T-helper 1 cell (primary cell): ENCODE measurements at regions not wholly inside any gene's neighbourhood (a gene's known extent, or its start where the extent isn't known, plus 50 kb on each side); places are given as distances from the start of the nearest gene placed in this dataset.
"Not testable (repeated sequence)": the region's sequence is repeated elsewhere in the genome, so short reads cannot be mapped to it uniquely, and the experiment has no call there.

Experiments used
- DNase-seq, 5 donors: peaks; one replicate each; pipeline ENCODE4 v3.0.0-alpha.2; 2012 to 2020

- DNase-seq: no peak
These were observed 108.6 kb downstream of the ZMAT1 start for GRCh38 chrX:101823236-101823635.

DNA sequence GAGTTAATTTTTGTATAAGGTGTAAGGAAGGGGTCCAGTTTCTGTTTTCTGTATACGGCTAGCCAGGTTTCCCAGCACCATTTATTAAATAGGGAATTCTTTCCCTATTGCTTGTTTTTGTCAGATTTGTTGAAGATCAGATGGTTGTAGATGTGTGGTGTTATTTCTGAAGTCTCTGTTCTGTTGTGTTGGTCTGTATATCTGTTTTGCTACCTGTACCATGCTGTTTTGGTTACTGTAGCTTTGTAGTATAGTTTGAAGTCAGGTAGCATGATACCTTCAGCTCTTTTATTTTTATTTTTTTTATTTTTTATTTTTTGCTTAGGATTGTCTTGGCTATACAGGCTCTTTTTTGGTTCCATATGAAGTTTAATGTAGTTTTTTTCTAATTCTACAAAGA, 114.1 kb downstream of the ZMAT1 start:
- not testable (repeated sequence) for DNase-seq

DNA sequence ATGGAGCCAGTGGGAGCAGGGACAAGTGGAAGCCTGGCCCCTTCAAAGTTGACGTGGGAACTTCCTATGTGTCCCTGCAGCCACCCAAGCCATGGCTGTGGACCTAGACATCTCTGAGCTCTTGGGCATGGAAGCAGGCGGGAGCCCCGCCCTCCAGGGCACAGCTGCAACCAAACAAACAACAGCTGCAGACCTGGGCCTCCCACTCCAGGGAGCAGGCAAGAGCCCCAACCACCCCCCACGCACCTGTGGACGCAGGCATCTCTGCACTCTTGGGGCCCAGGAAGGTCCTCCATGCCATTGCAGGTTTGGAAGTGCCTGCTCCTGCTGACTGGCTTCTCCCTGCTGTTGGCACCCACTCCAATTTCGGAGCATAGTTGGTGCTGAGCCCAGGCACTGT, 118.6 kb downstream of the ZMAT1 start:
- no peak for DNase-seq

GRCh38 chrX:101803451-101803850, 128.4 kb downstream of the ZMAT1 start:
- DNase-seq: no peak

DNA sequence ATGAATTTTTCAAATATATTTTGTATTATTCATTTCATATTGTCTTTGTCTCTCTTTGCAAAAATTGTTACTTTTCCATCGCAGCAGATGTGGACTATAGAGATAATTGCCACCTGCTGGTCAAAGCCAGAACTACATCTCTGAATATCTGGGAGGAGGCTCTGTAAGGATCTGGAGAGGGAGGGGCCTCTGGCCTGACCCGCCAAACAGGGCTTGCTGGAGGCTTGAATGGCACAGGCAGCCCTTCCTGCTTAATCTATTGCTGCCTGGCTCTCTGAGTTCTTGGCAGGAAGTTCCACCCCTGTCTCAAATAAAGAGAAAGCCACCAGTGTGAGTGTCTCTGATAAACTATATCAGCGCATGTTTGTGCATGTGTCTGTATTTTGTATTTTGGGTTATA, 132.4 kb downstream of the ZMAT1 start:
- DNase-seq: peak; percentile 28 to 81 (median 69)

DNA sequence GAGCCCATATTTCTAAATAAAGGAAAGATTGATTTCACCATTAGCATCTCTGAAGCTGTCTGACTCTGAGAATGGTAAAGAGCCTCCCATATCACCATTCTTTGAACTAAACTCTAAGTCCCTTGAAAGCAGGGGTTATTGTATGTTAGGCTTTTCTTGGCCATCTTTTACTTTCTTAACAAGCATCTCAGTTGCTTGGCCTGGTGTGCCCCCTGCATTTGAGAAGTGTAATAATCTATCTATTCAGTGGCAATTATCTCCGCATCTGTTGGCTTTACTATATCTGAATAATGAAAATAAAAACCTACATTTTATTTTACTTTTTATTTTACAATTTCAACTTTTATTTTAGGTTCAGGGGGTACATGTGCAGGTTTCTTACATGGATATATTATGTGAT, 128.3 kb upstream of the ARMCX2 start:
- no peak for DNase-seq

DNA sequence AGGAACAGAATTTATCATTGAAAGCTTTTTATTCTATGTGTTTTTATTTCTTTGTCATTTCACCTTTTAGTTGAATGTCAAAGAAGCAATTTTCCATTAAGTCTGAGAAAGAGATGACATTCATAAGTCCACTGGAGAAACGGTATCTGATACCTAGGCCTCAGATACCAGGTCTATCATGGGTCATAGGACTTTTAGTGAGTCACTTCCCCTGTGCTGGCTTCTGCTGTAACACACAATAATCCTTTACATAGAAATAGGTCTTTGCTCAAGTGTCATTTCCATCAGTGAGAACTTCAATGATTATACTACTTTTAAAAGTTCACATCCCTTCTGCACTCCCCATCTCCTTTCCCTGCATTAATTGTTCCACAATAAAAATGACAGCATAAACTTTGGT, 125.5 kb upstream of the ARMCX2 start:
- DNase-seq: no peak

DNA sequence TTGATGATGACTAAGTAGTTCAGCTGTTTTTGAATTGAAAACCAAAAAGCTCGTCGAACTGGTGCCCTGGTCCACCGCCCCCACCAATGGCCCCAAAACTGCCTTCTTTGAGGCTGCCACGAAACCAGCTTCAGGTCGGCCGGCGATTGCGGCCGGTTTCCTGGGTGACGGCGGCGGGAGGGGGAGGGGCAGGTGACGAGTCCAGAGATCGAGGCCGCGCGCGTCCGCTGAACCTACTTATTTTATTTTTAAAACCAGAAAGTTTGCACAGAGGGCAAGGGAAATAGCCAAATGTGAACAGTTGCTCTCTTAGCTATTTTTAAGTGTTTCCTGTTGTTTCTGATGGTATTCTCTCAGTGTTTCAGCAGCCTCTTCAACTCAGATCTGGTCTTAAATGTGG, 120.8 kb upstream of the ARMCX2 start:
- not testable (repeated sequence) for DNase-seq

- no peak for DNase-seq
These were observed 114.7 kb upstream of the ARMCX2 start for GRCh38 chrX:101774340-101774739.

- no peak for DNase-seq
These were observed 104.9 kb upstream of the ARMCX2 start for GRCh38 chrX:101764538-101764937.

DNA sequence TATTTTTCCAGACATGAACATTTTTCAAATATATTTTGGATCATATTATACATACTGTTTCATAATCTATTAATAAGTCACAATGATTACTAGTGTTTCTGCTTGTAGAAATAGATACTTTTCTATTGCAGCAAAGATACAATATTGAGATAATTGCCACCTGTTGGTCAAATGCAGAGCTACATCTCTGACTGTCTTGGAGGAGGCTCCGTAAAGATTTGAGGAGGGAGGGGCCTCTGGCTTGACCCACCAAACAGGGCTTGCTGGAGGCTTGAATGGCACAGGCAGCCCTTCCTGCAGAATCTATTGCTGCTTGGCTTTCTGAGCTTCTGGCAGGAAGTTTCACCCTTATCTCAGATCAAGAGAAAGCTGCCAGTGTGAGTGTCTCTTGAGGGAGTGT, 99.3 kb upstream of the ARMCX2 start:
- peak in 4 of 5 donors; percentile 1 to 13 (median 10) for DNase-seq

- no peak for DNase-seq
These were observed 91.1 kb upstream of the ARMCX2 start for GRCh38 chrX:101750744-101751143.

GRCh38 chrX:101749436-101749835, 89.8 kb upstream of the ARMCX2 start:
- no peak for DNase-seq

- DNase-seq: no peak
These were observed 85.4 kb upstream of the ARMCX2 start for GRCh38 chrX:101745046-101745445.

- no peak for DNase-seq
These were observed 84.4 kb upstream of the ARMCX2 start for GRCh38 chrX:101744085-101744484.

DNA sequence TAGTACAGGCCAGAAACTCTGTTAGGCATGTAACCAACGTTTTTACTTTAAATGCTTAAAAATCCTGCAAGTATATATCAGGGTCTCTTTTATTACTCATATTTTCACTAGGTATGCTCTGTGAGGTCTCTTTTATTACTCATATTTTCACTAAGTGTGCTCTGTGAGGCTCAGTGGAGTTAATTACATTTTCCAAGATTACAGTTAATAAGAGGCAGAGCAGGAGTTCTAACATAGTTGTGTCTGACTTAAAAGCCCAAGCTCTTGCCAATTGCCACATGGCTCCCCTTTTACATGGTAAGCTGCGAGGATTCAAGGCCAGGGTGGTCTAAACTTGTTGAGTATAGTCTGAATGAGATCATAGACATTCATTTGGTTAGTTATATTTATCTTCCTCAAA, 81.0 kb upstream of the ARMCX2 start:
- no peak for DNase-seq

DNA sequence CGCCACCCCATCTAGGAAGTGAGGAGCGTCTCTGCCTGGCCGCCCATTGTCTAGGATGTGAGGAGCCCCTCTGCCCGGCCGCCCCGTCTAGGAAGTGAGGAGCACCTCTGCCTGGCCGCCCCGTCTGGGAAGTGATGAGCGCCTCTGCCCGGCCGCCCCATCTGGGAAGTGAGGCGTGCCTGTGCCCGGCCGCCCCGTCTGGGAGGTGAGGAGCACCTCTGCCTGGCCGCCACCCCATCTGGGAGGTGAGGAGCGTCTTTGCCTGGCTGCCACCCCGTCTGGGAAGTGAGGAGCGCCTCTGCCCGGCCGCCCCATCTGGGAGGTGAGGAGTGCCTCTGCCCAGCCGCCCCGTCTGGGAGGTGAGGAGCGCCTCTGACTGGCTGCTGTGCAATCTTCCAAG, 79.2 kb upstream of the ARMCX2 start:
- DNase-seq: not testable (repeated sequence)

- DNase-seq: not testable (repeated sequence)
These were observed 78.8 kb upstream of the ARMCX2 start for GRCh38 chrX:101738411-101738810.

DNA sequence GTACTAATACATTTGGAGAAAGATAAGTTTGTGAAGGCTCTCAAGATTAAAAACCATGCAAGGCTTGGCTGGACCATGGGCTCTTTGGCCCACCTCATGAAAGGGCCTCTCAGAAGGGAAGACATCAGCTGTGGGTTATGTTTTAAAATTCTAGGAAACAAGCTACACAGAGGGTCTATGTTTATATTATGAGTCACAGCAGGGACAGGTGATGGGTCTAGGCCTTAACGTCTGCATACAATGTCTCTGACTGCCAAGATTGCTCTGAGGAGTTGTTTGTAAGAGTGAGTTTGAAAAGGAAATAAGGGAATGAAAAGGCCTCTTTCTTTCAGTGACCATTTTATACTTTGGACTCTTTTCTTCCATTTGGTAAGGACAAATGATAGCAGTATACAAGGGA, 77.0 kb upstream of the ARMCX2 start:
- DNase-seq: no peak

- no peak for DNase-seq
These were observed 73.2 kb upstream of the ARMCX2 start for GRCh38 chrX:101732870-101733269.

DNA sequence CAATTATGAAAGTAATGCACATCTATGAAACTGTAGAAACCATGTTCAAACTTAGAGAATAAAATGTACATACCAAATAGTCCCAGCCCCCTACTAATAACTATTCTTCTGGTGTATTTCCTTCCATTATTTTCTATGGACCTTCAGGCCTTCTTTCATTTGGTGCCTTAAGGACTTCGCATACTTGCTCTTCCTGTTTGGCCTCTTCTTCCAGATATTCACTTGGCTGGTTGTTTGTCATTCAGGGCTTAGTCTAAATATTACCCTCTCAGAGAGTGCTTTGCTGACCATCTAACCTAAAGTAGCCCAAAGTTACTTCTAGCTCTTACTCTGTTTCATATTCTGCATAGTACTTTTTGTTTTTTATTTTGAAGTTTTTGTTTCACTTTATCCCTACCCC, 70.3 kb upstream of the ARMCX2 start:
- no peak for DNase-seq
